Astrocyte (in vitro differentiated cells and primary cell): ENCODE measurements at regions not wholly inside any gene's neighbourhood (a gene's known extent, or its start where the extent isn't known, plus 50 kb on each side); places are given as distances from the start of the nearest gene placed in this dataset.

Experiments used
- DNase-seq: peaks from one replicate; pipeline ENCODE4 v3.0.0-alpha.2; 2010; ENCODE audit warnings: low read depth
- FAIRE-seq: peaks from 2 replicates; lab custom pipeline; 2011; peaks lifted over from hg19 to GRCh38; lab: Jason Lieb, UNC
- H2AFZ ChIP-seq: 2 replicates; pipeline ENCODE4 v1.6.0; 2012; ENCODE audit warnings: low read depth, low read length, inconsistent platforms
- H3K27ac ChIP-seq: 2 replicates; pipeline ENCODE4 v1.5.1; 2011; ENCODE audit warnings: low read depth, low read length, inconsistent platforms
- H3K27me3 ChIP-seq: 2 replicates; pipeline ENCODE4 v1.6.0; 2011; ENCODE audit warnings: low read length, inconsistent platforms; ENCODE audit not compliant: insufficient read depth
- H3K36me3 ChIP-seq: 2 replicates; pipeline ENCODE4 v1.5.1; 2011; ENCODE audit warnings: low read length, inconsistent platforms; ENCODE audit not compliant: insufficient read depth
- H3K4me1 ChIP-seq: 2 replicates; pipeline ENCODE4 v1.5.1; 2011; ENCODE audit warnings: low read length, inconsistent platforms; ENCODE audit not compliant: insufficient read depth
- H3K4me2 ChIP-seq: 2 replicates; pipeline ENCODE4 v1.6.0; 2012; ENCODE audit warnings: low read length, inconsistent platforms
- H3K4me3 ChIP-seq: 2 replicates; pipeline ENCODE4 v1.5.1; 2011; ENCODE audit warnings: low read depth, mild to moderate bottlenecking, low read length, inconsistent platforms; ENCODE audit not compliant: insufficient read depth
- H3K79me2 ChIP-seq: 2 replicates; pipeline ENCODE4 v1.6.0; 2012; ENCODE audit warnings: mild to moderate bottlenecking, low read length, inconsistent platforms; ENCODE audit not compliant: insufficient read depth
- H3K9ac ChIP-seq: 2 replicates; pipeline ENCODE4 v1.6.0; 2012; ENCODE audit warnings: mild to moderate bottlenecking, low read length, inconsistent platforms
- H3K9me3 ChIP-seq: 2 replicates; pipeline ENCODE4 v1.5.1; 2012; ENCODE audit warnings: low read depth, mild to moderate bottlenecking, low read length, inconsistent platforms; ENCODE audit not compliant: insufficient read depth
- H4K20me1 ChIP-seq: 2 replicates; pipeline ENCODE4 v1.6.0; 2012; ENCODE audit warnings: low read length, inconsistent platforms; ENCODE audit not compliant: insufficient read depth
- H3K27ac Mint-ChIP-seq: one replicate; pipeline ENCODE4 v1.8.0; 2021; ENCODE audit warnings: mild to moderate bottlenecking, mixed read lengths; ENCODE audit not compliant: unreplicated experiment
- H3K27me3 Mint-ChIP-seq: one replicate; pipeline ENCODE4 v1.8.0; 2021; ENCODE audit warnings: low read depth, mixed read lengths; ENCODE audit not compliant: unreplicated experiment
- H3K36me3 Mint-ChIP-seq: one replicate; pipeline ENCODE4 v1.8.0; 2021; ENCODE audit warnings: low read depth, mixed read lengths; ENCODE audit not compliant: unreplicated experiment
- H3K4me1 Mint-ChIP-seq: one replicate; pipeline ENCODE4 v1.8.0; 2021; ENCODE audit warnings: low read depth, mixed read lengths; ENCODE audit not compliant: unreplicated experiment
- H3K4me3 Mint-ChIP-seq: one replicate; pipeline ENCODE4 v1.8.0; 2021; ENCODE audit warnings: mild to moderate bottlenecking, moderate library complexity, mixed read lengths; ENCODE audit not compliant: unreplicated experiment
- H3K9me3 Mint-ChIP-seq: one replicate; pipeline ENCODE4 v1.8.0; 2021; ENCODE audit warnings: mild to moderate bottlenecking, mixed read lengths; ENCODE audit not compliant: unreplicated experiment
- CTCF ChIP-seq: IDR thresholded peaks from 2 replicates; pipeline ENCODE4 v1.5.1; 2011; ENCODE audit warnings: low read depth, mild to moderate bottlenecking, inconsistent platforms, low read length, moderate library complexity; ENCODE audit not compliant: insufficient read depth
- EZH2 ChIP-seq: IDR thresholded peaks from 2 replicates; pipeline ENCODE4 v1.6.1; 2012; ENCODE audit warnings: mild to moderate bottlenecking, low read length, inconsistent platforms; ENCODE audit not compliant: insufficient read depth

- no peak overlapping the region for H3K27ac ChIP-seq
- Mint-ChIP-seq H3K4me1 (peaks cover 4% of the 10 kb centered on the region), H3K9me3 (no peaks in the 10 kb centered on the region), H3K36me3 (no peaks in the 10 kb centered on the region), H3K27ac (no peak overlapping the region), H3K27me3 (peaks cover 22% of the 10 kb centered on the region), H3K4me3 (no peak overlapping the region)
- no peak overlapping the region for H3K9ac ChIP-seq
- H2AFZ ChIP-seq = no peak overlapping the region
- no peak overlapping the region for H3K4me2 ChIP-seq
- DNase-seq (no peak), FAIRE-seq (no peak)
- no peaks in the 10 kb centered on the region for H3K79me2 ChIP-seq
- H3K36me3 ChIP-seq = no peaks in the 10 kb centered on the region
- H3K4me1 ChIP-seq = no peaks in the 10 kb centered on the region
- H3K4me3 ChIP-seq = no peak overlapping the region
- TF ChIP-seq CTCF (no peak), EZH2 (no peak)
- H3K9me3 ChIP-seq = no peaks in the 10 kb centered on the region
- H4K20me1 ChIP-seq = no peaks in the 10 kb centered on the region
- H3K27me3 ChIP-seq = peaks cover 11% of the 10 kb centered on the region
Measured at GRCh38 chr2:130261099-130261498, 62.9 kb upstream of the TUBA3E start.

GRCh38 chr2:130259594-130259993 is 61.4 kb upstream of the TUBA3E start:
- no peaks in the 10 kb centered on the region for H3K9me3 Mint-ChIP-seq
- Histone ChIP-seq H3K27me3 (peaks cover 11% of the 10 kb centered on the region), H4K20me1 (no peaks in the 10 kb centered on the region), H3K4me2 (no peak overlapping the region), H3K9ac (no peak overlapping the region), H3K27ac (no peak overlapping the region), H3K4me1 (no peaks in the 10 kb centered on the region), H3K36me3 (no peaks in the 10 kb centered on the region), H2AFZ (no peak overlapping the region), H3K9me3 (no peaks in the 10 kb centered on the region), H3K4me3 (no peak overlapping the region), H3K79me2 (no peaks in the 10 kb centered on the region)
- TF ChIP-seq CTCF (no peak), EZH2 (no peak)
- H3K4me3 Mint-ChIP-seq = no peak overlapping the region
- H3K36me3 Mint-ChIP-seq = no peaks in the 10 kb centered on the region
- peaks cover 4% of the 10 kb centered on the region for H3K4me1 Mint-ChIP-seq
- H3K27ac Mint-ChIP-seq = no peak overlapping the region
- no peak for DNase-seq
- peaks cover 29% of the 10 kb centered on the region for H3K27me3 Mint-ChIP-seq
- FAIRE-seq = no peak

GRCh38 chr2:130258356-130258755 is 60.1 kb upstream of the TUBA3E start:
- H3K4me2 ChIP-seq = no peak overlapping the region
- no peaks in the 10 kb centered on the region for H4K20me1 ChIP-seq
- FAIRE-seq = no peak
- no peaks in the 10 kb centered on the region for H3K4me1 ChIP-seq
- Mint-ChIP-seq H3K36me3 (no peaks in the 10 kb centered on the region), H3K27ac (no peak overlapping the region), H3K4me3 (no peak overlapping the region), H3K9me3 (no peaks in the 10 kb centered on the region), H3K27me3 (peaks cover 31% of the 10 kb centered on the region), H3K4me1 (no peaks in the 10 kb centered on the region)
- H3K36me3 ChIP-seq = no peaks in the 10 kb centered on the region
- H3K9me3 ChIP-seq = no peaks in the 10 kb centered on the region
- H3K27ac ChIP-seq = no peak overlapping the region
- no peak for TF ChIP-seq EZH2
- TF ChIP-seq CTCF = no peak
- H3K9ac ChIP-seq = no peak overlapping the region
- H2AFZ ChIP-seq = no peak overlapping the region
- peaks cover 11% of the 10 kb centered on the region for H3K27me3 ChIP-seq
- DNase-seq = no peak
- H3K4me3 ChIP-seq = no peak overlapping the region
- no peaks in the 10 kb centered on the region for H3K79me2 ChIP-seq
